ENCODE measurements at regions not wholly inside any gene's neighbourhood (a gene's known extent, or its start where the extent isn't known, plus 50 kb on each side); places are given as distances from the start of the nearest gene placed in this dataset.
"Not testable (repeated sequence)": the region's sequence is repeated elsewhere in the genome, so short reads cannot be mapped to it uniquely, and the experiment has no call there.

- DNase-seq, result no peak
Observed at GRCh38 chr6:28809947-28810658, 113.7 kb downstream of the TRIM27 start.

DNA sequence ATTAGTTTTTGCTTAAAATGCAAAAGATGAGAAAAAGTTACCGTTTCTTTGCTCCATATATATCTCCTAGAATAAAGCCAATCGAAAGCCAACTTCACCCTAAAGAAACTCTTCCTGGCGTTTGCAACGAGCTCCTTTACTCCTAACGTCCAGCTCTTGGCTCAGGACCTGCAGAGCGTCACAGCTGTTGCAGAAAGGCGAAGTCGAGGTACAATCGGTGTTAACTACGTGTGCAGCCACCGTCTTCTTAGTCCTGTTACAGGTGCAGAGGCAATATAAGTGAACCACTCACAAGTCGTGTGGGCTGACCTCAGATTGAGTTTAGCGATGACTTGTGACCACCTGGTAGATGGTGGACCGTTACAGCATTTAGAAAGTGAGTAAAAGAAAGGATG is 113.1 kb downstream of the TRIM27 start:
- no peak for DNase-seq

DNA sequence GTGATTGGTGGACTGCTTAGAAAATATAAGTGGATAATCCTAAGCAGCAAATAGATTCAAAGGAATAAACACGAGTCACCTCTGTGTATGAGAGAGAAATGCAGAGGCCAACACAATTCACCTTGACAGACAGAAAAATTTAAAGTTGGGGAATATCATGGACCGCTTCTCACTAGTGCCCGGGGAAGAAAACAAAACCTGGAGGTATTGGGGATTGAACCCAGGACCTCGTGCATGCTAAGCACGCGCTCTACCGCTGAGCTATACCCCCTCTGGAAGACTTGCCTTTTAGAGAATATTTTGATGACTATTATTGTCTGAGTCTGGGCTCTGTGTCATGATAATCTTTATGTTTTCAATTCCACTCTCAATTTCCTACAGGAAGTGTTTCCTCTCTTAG is 111.9 kb downstream of the TRIM27 start:
- peak in 1 of 2 experiments; percentile 39 for DNase-seq

DNA sequence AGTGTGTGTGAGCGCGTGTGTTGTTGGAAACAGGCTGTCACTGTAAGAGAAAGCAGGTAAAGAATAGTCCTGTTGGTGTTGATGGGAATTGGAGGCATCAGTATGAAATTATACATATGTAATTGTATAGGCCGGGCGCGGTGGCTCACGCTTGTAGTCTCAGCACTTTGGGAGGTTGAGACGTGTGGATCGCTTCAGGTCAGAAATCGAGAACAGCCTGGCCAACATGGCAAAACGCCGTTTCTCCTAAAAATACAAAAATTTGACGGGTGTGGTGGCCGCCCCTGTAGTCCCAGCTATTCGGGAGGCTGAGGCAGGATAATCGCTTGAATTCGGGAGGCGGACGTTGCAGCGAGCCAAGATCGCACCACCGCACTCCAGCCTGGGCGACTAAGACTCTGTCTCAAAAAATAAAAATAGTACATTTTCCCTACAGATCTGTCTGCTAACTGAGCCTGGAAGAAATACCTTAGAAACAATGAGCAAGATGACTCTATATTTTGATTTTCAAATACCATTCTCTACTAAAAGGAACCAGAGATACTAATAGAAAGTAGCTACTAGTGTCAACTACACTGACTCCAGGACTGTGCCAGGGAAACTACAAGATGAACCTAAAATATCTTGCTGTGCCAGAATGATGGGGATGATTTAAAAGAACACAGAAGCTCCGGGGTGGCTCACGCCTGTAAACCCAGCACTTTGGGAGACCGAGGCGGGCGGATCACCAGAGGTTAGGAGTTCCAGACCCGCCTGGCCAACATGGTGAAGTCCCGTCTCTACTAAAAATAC is 110.8 kb downstream of the TRIM27 start:
- no peak for DNase-seq

GRCh38 chr6:28814032-28814976 is 109.5 kb downstream of the TRIM27 start:
- no peak for DNase-seq

GRCh38 chr6:28816339-28816908 is 107.4 kb downstream of the TRIM27 start:
- no peak for DNase-seq

DNA sequence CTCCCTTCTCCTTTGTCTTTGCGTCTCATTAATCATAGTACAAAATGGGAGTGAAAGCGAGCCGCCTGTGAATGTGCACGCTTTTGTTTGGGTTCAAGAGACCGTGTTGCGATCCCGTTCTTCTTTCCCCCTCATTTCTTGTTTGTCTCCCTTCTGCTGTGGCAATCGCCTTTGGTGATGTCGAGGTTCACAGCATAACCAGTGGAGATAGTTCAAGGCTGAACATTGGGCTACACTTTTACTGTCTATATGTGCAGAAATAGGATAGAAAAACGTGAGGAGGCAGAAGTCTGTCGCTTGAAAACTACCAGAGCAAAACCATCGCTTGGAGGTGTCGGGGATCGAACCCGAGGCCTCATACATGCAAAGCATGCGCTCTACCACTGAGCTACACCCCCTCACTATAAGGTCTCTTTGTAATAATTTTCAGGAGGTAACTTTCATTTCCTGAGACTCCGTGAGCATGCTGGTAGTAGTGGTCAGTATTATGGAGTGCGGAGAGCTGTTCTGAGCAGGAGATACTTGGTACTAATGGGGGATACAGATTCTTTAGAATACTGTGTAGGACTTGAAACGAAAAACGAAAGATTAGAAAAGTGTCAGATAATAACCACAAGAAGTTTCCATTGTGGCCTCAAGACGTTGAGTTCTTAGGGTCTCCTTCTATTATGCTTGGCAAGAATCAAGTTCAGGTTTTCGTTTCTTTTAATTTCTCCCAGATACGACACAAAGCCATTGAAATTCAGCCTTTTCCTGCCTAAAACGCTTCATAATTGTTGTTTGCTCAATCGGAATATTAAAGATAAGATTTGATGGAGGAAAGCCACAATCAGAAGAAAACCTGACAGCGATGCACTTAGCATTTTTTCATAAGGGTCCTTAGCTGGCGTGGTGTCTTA is 106.6 kb downstream of the TRIM27 start:
- peak; percentile 36 to 72 for DNase-seq

DNA sequence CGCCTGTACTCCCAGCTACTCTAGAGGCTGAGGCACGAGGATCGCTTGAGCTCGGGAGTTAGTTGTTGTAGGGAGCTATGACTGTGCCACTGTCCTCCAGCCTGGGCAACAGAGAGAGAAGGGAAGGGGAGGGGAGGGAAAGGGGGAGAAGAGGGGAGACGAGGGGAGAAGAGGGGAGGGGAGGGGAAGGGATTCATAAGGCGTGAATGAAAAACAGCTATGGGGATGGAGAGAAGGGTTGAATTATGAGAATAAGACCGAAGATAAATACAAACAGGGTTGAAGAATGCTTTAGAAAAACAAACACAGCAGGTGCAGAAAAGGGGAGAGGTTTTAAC is 106.0 kb downstream of the TRIM27 start:
- DNase-seq, result no peak

DNA sequence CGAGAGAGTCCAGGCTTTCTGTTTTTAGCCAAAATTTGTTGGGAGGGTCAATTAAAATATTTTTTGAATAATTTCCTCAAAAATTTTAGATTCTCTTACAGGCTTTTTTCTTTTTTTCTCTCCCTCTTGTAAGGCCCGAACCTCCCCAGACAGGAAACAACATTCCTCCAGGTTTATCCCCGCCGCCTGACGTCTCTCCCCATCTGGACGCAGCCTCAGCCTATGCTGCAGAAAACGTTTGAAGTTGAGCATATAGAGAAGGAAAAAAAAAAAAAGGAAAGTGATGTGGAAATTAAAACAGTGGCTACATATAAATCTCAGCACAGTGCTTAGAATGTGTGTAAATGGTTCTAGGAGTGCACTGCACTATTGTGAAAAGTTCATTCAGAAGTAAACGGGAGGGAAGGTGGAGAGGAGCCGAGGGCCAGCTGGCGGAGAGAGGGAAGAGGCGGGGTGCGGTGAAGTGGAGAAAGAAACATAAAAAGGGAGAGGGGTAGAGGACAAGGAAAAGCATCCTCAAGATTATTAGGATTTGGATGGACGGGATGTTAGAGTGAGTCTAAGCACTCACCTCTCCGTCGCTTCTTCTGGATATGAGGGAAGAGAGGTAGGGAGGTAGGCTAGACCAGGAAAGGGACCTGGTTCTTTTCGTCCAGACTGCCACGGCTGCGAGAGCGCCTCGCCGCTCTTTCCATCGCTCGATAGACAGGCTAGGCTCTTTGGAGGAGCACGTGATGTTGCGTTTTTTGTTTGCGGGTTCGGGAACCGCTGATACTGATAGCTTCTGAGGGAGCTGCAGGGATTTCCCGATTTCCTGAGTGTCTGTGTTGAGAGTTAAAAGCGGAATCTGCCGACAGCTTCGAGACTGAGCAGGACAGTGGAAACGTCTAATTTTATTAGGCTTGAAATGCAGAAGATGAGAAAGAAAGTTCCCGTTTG is 98.7 kb downstream of the TRIM27 start:
- no peak for DNase-seq

DNA sequence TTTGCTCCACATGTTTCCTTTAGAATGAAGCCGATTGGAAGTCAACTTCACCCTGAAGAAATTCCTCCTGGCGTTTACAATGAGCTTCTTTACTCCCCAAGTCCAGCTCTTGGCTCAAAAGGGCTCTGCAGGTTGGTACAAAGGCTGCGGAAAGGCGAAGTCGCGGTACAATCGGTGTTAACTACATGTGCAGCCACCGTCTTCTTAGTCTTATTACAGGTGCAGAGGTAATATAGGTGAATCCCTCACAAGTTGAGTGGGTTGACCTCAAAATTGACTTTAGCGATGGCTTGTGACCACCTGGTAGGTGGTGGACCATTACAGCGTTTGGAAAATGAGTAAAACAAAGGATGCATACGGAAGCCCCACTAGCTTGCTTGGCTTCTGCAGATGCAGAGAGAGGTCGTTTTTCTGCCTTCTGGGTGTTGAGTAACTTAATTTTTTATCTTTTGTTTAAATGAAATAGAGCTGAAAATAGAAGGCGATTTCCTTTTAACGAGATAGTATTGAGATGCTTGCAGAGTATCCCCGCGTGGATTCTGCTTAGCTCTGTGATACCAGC is 98.0 kb downstream of the TRIM27 start:
- DNase-seq, result no peak

DNA sequence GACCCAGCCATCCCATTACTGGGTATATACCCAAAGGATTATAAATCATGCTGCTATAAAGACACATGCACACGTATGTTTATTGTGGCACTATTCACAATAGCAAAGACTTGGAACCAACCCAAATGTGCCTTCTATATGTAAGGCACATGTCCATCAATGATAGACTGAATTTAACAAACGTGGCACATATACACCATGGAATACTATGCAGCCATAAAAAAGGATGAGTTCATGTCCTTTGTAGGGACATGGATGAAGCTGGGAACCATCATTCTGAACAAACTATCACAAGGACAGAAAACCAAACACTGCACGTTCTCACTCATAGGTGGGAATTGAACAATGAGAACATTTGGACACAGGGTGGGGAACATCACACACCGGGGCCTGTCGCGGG is 92.1 kb downstream of the TRIM27 start:
- DNase-seq, result not testable (repeated sequence)

- DNase-seq, result not testable (repeated sequence)
Observed at GRCh38 chr6:28836703-28837102, 87.1 kb downstream of the TRIM27 start.

GRCh38 chr6:28838289-28838633 is 85.5 kb downstream of the TRIM27 start:
- peak in 1 of 2 experiments; percentile 85 for DNase-seq

GRCh38 chr6:28838634-28839442 is 84.9 kb downstream of the TRIM27 start:
- peak; percentile 83 to 86 for DNase-seq

- no peak for DNase-seq
Observed at GRCh38 chr6:28839443-28840120, 84.2 kb downstream of the TRIM27 start.

- DNase-seq, result no peak
Observed at GRCh38 chr6:28841290-28841689, 82.5 kb downstream of the TRIM27 start.

- not testable (repeated sequence) for DNase-seq
Observed at GRCh38 chr6:28848756-28849155, 75.0 kb downstream of the TRIM27 start.
